ENCODE measurements at regions not wholly inside any gene's neighbourhood (a gene's known extent, or its start where the extent isn't known, plus 50 kb on each side); places are given as distances from the start of the nearest gene placed in this dataset.

DNA sequence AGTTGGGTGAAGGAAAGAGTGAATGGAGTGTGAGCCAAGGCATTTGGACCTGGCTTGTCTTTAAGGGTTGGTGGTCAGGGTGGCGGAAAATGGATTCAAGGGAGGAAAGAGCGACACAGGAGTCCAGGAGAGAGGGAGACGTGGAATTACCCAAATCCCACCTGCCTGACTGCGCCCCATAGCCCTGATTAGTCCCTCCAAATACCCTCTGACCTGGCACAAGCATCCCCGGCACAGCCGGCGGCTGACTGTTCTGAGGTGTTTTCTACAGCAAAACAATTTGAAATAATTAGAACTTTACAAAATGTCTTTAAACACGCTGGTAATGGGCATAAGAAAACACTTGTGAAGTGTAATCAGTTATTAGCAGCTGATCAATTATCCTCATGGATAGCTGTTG lies 175.8 kb downstream of the PHETA1 start:
- no peak for TF ChIP-seq ZC3H10 (CRISPR knock-in tag; IDR thresholded peaks at IDR 0.05)
- no peak for TF ChIP-seq ISL1 (CRISPR knock-in tag; IDR thresholded peaks at IDR 0.05)
- TF ChIP-seq ZNF8 (CRISPR knock-in tag; IDR thresholded peaks at IDR 0.05), result no peak
- TF ChIP-seq, protein P1, sequence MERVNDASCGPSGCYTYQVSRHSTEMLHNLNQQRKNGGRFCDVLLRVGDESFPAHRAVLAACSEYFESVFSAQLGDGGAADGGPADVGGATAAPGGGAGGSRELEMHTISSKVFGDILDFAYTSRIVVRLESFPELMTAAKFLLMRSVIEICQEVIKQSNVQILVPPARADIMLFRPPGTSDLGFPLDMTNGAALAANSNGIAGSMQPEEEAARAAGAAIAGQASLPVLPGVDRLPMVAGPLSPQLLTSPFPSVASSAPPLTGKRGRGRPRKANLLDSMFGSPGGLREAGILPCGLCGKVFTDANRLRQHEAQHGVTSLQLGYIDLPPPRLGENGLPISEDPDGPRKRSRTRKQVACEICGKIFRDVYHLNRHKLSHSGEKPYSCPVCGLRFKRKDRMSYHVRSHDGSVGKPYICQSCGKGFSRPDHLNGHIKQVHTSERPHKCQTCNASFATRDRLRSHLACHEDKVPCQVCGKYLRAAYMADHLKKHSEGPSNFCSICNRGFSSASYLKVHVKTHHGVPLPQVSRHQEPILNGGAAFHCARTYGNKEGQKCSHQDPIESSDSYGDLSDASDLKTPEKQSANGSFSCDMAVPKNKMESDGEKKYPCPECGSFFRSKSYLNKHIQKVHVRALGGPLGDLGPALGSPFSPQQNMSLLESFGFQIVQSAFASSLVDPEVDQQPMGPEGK (CRISPR knock-in tag; IDR thresholded peaks at IDR 0.05; ENCODE audit: borderline replicate concordance), result no peak
- TF ChIP-seq CSDC2 (CRISPR knock-in tag; IDR thresholded peaks at IDR 0.05), result no peak
- no peak for TF ChIP-seq RARB (CRISPR knock-in tag; IDR thresholded peaks at IDR 0.05)
- TF ChIP-seq ZFP3 (CRISPR knock-in tag; IDR thresholded peaks at IDR 0.05), result no peak
- no peak for TF ChIP-seq TCF4 (CRISPR knock-in tag; IDR thresholded peaks at IDR 0.05; ENCODE audit: borderline replicate concordance)
